Fibroblast of skin of left biceps (primary cell): ENCODE measurements at regions not wholly inside any gene's neighbourhood (a gene's known extent, or its start where the extent isn't known, plus 50 kb on each side); places are given as distances from the start of the nearest gene placed in this dataset.

ENCODE experiments used
- DNase-seq, 2 experiments: peaks; one replicate each; pipeline ENCODE4 v3.0.0-alpha.2; 2013; ENCODE audit warnings: low read depth in 2 of 2

DNA sequence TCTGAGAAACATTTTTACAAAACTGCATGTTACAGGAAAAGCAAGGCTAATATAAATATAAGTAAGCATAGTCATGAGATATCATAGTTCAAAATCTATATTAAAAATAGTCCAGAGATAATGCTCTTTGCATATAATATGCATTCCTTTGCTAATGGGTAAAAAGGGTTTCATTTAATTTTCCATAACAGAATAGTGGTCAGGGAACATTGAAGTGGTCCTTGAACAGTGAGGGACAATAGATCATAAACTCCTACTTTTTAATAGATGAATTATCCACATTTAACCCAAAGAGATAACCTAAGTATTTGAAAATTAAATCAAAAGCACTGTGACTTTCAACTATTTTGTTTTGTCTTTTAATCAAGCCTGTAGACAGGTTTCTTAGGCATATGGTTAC, 243.1 kb upstream of the ADGRB3 start:
- DNase-seq = no peak

DNA sequence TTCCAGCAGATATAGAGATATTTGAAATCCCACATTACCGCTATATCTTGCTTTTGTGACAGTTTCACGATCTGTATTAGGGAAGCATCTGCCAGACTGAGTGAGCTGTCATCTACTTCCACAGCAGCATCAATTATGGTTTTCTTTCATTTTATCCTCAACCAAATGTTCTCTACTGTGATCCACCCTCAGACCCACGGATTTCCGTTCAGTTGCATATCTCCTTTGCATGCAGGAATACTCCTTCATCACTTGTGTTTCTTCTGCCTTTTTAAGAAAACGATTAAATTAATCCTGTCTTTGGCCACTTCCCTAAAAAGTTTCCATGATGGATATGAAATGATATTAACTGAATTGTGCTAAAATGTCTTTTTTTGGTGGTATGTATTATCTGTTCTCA, 262.1 kb upstream of the ADGRB3 start:
- no peak for DNase-seq

DNA sequence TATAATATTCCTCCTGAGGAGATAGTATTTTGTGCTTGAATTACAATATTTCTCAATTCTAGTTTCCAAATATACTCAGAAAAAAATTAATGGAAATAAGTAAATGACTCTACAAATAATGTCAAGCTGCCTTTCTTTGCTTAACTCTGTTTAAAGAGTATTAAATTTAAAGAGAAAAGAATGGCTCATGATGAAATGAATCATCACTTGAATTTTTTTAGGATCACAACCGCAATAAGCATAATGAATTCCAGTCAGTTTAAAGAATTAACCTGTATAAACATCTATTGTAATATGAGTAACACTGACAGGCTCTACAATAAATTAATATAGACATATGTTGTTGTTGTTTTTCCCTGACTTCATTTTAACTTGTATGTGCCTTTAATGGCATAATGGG, 266.2 kb upstream of the ADGRB3 start:
- DNase-seq = no peak

DNA sequence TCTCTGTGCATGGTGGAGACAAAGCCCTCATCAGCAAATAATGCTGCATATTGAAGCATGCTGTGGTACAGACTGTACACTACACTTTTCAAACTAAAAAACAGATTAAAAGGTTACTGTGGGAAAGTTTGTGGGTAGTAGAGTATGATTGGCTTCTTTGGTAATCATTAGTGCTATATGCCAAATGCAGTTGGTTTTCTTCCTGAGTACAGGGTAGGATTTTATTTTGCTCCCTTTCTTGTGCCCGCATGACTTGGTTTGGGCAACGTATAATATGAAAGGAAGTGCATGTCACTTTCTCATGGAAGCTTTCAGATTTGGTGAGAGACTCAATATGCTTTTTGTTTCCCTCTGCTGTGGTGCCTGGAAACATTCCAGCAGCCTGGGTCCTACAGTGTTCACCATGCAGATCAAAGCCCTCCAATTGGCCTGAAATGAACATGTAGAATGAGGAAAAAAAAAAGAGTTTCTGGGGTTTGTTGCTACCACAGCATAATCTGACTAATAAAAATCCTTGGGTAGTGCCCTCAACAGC, 270.7 kb upstream of the ADGRB3 start:
- no peak for DNase-seq

DNA sequence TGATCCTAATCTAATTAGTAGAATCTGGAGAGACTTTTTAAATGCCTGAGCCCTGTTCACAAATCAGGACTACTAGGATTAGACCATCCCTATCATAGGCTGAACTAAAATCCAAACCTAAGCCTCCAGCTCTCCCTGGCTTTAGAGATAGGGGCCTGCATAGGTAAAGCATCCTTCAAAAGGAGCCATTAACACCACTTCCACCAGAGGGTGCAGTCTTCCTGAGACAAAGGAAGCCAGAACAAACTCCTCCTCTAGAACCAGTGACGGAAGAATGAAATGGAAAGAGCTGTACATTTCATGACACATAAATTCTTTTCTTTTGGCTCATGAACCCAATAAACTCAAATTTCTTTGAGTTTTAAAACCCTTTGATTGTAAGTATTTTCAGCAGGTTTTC, 291.2 kb upstream of the ADGRB3 start:
- DNase-seq = peak; percentile 32 to 35

DNA sequence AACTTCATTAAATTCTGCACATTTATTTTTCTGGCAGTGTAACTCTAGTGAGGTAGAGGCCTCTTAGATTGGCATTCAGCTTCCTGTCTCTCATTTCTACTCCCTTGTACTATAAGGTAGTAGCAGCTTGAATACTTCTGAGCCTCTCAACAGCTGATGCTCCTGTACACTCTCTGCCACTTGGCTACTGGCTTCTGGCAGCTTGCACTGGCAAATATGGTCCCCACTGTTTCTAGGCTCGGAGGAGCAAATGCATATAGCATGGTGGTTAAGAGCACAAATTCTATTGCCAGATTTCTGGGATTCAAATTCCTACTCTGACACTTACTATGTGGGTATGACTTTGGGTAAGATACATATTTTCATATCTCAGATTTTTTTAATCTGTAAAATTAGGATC, 292.8 kb upstream of the ADGRB3 start:
- no peak for DNase-seq

DNA sequence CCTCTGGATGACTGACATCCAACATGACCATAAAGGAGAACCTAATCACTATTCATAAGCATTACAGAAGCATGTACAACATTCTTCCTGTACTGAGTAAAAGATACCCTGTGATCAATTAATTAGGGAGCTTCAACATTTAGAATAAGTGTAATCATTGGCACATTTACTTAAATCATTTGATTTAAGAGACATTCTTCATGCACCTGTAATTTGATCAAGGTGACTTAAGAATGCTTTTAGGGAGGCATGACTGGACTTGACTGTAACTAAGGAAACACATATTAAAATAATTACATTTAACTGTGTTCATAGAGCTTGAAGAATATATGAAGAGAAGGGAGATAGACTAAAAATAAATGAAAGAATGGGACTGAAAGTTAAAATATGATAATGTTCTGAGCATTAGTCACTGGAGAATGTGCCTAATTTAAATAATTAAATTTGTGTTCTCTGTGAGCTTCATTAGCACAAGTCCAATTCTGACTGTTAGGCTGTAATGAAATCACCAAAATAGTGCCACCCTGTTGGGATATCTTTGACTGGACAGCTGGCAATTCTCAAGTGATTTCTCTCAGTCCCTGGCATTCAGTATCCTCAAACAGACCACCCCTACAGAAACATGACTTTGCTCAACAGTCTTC, 295.5 kb upstream of the ADGRB3 start:
- DNase-seq = no peak

DNA sequence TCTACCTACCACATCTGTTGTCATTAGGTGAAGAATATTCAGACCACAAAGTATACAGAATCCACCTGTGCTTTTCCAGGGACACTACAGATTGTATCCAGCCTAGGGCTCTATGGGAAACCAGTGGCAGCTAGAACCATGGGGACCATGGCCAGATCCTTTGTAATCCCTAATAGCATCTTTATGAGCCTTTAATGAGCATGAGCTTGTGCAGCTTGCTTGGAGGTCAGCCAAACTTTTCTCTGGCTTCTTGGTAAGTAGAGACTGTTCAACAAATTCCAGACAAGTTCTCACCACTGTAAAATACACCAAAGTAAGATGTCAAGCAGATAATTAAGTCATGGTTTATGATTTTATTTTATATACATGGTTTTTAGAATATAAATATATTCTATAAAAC, 301.6 kb upstream of the ADGRB3 start:
- no peak for DNase-seq

DNA sequence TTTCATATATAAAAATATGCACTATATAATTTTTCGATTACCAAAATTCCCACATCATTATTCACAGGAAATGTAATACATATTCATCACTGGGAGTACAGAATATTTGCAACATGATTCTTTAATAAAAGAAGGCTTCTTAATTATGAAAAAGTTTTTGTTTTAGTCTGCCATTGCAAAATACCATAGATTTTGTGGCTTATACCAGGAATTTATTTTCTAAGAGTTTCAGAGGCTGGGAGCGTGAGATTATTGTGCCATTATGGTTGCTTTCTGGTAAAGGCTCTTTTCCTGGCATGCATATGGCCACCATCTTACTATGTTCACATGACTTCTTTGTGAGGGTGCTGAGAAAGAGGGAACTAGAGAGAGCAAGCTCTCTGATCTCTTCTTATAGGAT, 306.9 kb upstream of the ADGRB3 start:
- peak; percentile 33 to 41 for DNase-seq

DNA sequence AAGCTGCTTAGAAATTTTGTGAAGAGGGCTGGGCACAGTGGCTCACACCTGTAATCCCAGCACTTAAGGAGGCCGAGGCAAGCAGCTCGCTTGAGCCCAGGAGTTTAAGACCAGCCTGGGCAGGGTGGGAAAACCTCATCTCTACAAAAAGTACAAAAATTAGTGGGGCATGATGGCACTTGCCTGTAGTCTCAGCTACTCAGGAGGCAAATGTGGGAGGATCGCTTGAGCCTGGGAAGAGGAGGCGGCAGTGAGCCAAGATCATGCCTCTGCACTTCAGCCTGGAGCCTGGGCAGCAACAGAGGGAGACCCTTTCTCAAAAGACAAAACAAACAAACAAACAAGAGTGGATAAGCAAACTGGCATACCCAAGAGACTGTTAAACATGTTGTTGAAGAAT, 308.3 kb upstream of the ADGRB3 start:
- no peak for DNase-seq

DNA sequence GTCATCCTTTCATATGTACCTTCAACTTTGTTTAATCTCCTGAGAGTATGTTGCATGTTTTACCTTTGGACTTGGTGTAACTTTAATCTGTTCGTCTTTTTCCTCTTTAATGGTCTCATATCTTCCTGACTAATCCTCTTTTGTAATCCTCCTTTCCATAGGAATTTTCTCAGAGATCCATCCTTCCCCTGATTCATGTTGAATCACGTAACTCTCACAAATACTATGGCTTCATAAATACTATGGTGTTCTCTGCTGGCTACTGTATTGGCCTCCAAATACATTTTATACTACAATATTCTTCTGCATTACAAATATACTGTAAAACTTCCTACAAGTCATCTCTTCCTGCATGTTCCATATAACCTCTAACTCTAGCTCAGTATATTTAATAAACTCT, 317.7 kb upstream of the ADGRB3 start:
- DNase-seq = no peak

DNA sequence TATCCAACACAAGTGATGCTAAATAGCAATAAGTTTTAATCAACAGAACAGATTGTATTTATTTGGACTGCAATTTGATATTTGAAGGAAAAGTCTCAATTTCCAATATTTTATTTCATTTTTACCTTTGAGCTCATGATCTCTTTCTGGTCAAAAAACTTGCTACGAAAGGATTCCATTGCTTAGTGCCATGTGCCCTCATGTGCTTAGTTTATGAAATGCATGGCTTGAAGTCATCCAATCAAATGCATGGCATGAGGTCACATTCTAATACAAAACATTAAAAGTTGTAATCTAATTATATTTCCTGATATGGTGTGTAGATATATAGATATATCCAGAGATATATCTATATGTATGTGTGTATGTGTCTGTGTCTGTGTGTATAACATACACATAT, 321.2 kb upstream of the ADGRB3 start:
- no peak for DNase-seq

DNA sequence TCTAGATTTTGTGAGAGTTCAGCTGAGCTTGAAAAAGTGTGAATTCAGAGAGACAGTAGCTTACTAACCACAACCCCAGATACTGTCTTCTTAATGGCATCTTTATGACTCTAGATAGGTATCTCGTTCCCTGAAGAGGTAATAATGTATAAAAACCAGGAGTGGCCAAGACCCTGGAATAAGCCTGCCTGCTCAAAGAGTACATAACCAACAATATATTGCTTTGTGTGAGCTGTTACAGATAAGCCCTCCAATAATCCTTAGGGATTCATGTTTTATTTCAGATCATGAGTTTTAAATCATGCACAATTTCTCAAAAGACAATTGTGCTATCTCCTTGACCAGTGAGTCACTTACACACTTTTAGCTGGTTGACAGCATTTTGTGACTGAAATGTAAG, 327.8 kb upstream of the ADGRB3 start:
- no peak for DNase-seq

DNA sequence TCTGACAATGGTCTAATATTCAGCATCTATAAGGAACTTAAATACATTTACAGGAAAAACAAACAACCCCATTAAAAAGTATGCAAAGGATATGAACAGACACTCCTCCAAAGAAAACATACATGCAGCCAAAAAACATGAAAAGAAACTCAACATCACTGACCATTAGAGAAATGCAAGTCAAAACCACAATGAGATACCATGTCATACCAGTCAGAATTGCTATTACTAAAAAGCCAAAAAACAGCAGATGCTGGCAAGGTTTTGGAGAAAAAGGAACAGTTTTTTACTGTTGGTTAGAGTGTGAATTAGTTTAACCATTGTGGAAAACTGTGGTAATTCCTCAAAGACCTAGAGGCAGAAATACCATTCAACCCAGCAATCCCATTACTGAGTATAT, 339.0 kb upstream of the ADGRB3 start:
- no peak for DNase-seq

DNA sequence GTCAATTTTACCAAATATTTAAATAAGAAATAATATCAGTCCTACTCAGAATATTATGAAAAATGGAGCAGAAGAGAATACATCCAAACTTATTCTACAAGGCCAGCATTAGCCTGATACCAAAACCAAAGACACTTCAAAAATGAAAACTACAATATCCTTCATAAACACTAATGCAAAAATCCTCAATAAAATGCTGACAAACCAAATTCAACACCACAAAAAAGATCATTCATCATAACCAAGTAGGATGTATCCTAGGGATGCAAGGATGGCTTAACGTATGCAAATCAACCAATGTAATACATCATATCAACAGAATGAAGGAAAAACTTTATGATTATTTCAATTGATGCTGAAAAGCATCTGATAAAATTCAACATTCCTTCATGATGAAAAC, 352.4 kb upstream of the ADGRB3 start:
- DNase-seq = no peak

DNA sequence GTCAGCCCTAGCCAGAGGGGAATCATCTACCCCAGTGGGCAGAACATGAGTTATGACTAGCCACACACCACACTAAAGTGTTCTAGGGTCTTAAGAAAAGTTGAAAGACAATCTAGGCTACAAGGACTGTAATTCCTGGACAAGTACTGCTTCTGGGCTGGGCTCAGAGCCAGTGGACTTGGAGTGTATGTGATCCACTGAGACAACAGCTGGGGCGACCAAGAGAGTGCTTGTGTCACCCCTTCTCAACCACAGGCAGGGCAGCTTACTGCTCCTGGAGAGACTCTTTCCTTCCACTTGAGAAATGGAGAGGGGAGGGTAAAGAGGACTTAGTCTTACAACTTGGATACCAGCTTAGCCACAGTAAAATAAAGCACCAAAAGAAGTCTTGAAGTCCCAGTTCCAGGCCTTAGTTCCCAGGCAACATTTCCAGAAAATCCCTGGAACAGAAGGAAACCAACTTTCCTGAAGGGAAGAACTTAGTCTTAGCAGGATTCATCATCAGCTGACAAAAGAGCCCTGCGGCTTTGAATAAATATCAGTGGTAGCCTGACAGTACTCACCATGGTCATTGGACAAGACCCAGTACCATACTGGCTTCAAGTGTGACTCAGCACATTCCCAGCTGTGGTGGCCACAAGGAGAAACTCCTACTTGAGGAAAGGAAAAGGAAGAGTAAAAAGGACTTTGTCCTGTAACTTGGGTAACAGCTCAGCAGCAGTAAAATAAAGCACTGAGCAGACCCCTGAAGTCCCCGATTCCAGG, 355.1 kb upstream of the ADGRB3 start:
- no peak for DNase-seq

DNA sequence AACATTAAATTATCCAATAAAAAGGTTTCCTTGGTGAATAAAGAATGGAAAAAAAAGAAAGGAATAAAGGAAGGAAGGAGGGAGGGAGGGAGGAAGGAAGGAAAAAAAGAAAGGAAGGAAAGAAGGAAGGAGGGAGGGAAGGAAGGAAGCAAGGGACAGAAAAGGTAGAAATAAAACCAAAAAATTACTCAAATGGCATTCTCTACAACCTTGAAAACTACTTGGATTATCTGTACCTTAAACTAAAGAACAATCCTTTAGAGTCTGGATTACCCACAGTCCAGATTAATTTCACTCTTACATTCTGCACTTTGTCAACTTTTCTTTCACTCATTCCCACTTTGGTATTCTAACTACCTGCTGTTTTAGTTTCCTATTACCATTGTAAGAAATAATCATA, 361.8 kb upstream of the ADGRB3 start:
- no peak for DNase-seq

DNA sequence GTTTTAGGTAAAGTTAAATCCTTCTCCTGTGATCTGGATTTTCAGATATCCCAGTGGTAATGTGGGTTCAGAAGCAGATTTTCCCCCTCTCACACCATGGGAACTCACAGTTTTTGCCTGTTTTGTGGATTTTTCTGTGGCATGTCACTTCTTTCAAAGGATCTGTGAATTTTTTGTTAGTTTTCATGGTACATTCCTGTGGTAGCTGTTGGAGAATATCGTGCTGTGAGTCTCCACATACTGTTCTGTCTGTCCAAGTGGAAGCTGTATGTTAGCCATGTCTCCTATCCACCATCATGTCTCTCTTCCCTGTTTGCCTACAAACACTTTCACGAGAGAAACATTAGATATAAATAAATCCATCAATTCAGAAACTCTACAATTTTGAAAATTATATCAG, 378.7 kb upstream of the ADGRB3 start:
- no peak for DNase-seq

DNA sequence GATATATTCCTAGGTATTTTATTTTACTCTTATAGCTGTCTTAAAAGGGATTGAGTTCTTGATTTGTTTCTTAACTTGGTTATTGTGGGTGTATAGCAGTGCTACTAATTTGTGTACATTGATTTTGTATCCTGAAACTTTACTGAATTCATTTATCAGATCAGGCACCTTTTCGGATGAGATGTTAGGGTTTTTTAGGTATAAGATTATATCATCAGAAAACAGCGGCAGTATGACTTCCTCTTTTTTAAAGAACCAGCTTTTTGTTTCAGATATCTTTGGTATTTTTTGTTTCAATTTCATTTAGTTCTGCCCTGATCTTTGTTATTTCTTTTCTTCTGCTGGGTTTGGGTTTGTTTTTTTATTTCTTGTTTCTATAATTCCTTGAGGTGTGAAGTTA, 382.4 kb upstream of the ADGRB3 start:
- DNase-seq = no peak

DNA sequence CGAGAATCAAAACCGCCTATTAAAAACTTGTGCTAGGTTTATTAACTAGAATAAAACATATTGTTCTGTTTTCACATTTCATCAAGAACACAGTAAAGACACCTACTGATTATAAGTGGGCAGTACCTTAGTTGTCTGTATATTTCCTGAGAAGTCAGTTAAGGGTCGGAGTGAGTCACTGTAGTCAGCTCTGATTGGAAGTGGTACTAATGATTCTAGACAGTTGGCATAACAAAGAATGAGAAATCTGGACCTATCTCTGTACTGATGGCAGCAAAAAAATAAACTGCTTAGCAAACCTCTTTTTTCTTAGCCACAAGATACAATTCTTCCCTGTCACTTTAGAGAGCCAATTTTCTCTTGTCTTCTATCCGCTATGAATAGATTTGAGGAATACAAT, 387.3 kb upstream of the ADGRB3 start:
- no peak for DNase-seq

DNA sequence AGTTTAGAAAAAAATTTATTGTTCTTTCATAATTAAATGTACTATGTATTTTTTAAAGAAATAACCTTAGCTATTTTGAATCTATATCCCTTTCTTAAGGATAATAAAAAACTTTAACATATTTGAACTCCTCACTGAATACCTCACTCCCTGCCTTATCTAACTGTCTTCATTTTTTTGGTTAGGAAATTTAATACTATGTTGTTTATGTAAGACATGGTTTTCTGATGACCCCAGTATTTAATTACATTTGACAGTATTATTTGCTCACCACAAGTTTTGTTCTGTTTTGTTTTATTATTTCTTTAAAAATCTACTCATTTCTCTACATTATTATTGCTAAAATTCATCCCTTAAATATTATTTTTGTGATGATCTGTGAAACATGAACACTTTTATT, 394.4 kb upstream of the ADGRB3 start:
- no peak for DNase-seq

DNA sequence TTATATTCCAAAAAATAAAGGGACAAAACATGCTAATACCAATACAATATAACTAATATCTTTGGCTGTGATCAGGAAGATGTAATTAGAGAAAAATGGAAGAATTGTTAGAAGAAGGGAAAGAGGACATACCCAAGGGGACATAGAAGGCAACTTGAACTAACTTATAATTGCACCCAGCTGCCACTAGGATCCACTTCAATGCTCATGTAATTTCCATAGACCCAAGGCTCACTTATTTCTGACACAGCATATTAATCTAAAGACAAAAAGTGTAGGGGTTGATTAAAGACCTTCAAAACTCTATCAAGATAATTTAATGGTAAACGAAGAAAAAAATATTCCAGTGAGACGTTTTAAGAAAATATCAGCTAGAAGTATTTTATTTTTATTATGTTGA, 396.0 kb upstream of the ADGRB3 start:
- DNase-seq = no peak

DNA sequence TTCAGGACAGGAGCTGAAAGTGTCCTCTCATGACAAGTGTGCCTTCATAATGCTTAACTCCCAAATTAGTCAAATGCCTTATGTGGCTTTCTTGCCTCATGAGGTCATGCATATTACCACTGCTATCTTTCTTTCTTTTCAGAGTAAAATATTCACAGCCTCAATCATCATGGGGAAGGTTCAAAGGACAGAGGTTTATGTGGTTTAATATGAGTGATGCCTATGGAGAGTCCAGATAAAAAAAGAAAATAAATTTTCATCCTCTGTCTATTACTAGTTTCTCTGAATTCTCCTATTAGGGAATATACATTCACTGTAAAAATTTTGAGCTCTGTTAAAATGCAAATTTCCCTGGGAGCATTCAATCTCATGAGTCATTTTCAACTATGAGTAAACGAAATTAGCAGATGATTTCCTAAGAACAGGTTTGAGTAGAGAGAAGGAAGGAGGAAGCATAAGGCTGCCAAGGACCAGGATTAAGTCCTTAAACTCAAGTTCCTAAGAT, 396.9 kb upstream of the ADGRB3 start:
- DNase-seq = peak in 1 of 2 experiments; percentile 8
